H1 (cell line): ENCODE measurements at regions not wholly inside any gene's neighbourhood (a gene's known extent, or its start where the extent isn't known, plus 50 kb on each side); places are given as distances from the start of the nearest gene placed in this dataset.

Experiments used
- CTCF ChIA-PET: fragments of 300-600 bp; sonication (Branson Sonifier 250); formaldehyde crosslinking; loops from one replicate; lab custom pipeline; 2021; ENCODE audit not compliant: partially characterized antibody; lab: Charles Lee
- POLR2A ChIA-PET: fragments of 300-600 bp; sonication (Branson Sonifier 250); formaldehyde crosslinking; loops from one replicate; lab custom pipeline; 2021; ENCODE audit warnings: inconsistent platforms; ENCODE audit not compliant: partially characterized antibody; lab: Charles Lee
- DNase-seq, 2 experiments: peaks; one replicate each; pipeline versions ENCODE4 v3.0.0 to v3.0.0-alpha.2; 2010 to 2022; ENCODE audit warnings: low spot score in 2 of 2, low read depth in 1 of 2, mixed read lengths in 1 of 2
- FAIRE-seq: peaks from 2 replicates; lab custom pipeline; 2011; peaks lifted over from hg19 to GRCh38; lab: Jason Lieb, UNC
- H2AFZ ChIP-seq: 2 replicates; pipeline ENCODE4 v1.8.1; 2012; ENCODE audit warnings: low read length, inconsistent platforms
- H2AK5ac ChIP-seq: 2 replicates; pipeline ENCODE4 v1.6.1; 2013; ENCODE audit warnings: low read depth, low read length
- H2BK120ac ChIP-seq: replicated peaks from 2 replicates; pipeline ENCODE3; 2013; ENCODE audit warnings: low read depth, low read length, inconsistent platforms
- H2BK12ac ChIP-seq: 2 replicates; pipeline ENCODE4 v1.6.1; 2013; ENCODE audit warnings: low read depth, low read length
- H2BK15ac ChIP-seq: 2 replicates; pipeline ENCODE4 v1.6.1; 2013; ENCODE audit warnings: low read length
- H2BK20ac ChIP-seq: 2 replicates; pipeline ENCODE4 v1.6.1; 2013; ENCODE audit warnings: low read length
- H2BK5ac ChIP-seq: 2 replicates; pipeline ENCODE4 v1.6.1; 2013; ENCODE audit warnings: low read depth, low read length
- H3K14ac ChIP-seq: 2 replicates; pipeline ENCODE4 v1.6.1; 2013; ENCODE audit warnings: inconsistent platforms; ENCODE audit not compliant: insufficient read length
- H3K18ac ChIP-seq: 2 replicates; pipeline ENCODE4 v1.6.1; 2013; ENCODE audit warnings: low read length; ENCODE audit errors: extremely low read depth
- H3K23ac ChIP-seq: 2 replicates; pipeline ENCODE4 v1.6.1; 2013; ENCODE audit warnings: inconsistent platforms; ENCODE audit not compliant: insufficient read length
- H3K23me2 ChIP-seq: 2 replicates; pipeline ENCODE4 v1.6.1; 2013; ENCODE audit warnings: low read depth, low read length
- H3K27ac ChIP-seq: 2 replicates; pipeline ENCODE4 v1.6.1; 2011; ENCODE audit warnings: low read depth, low read length, inconsistent platforms
- H3K27me3 ChIP-seq, 4 experiments: replicated peaks in 1 of 4; 1 replicate in 1 of 4; 2 replicates in 3 of 4; pipeline versions ENCODE4 v1.6.1 to v1.8.1; 2011 to 2013; ENCODE audit warnings: low read length in 3 of 4, mild to moderate bottlenecking in 3 of 4, inconsistent platforms in 2 of 4, mixed read lengths in 2 of 4, moderate library complexity in 1 of 4; ENCODE audit not compliant: control insufficient read depth in 3 of 4, insufficient read depth in 3 of 4; ENCODE audit errors: extremely low read depth in 1 of 4
- H3K36me3 ChIP-seq, 4 experiments: 2 replicates each; pipeline versions ENCODE4 v1.6.1 to v1.8.1; 2011 to 2013; ENCODE audit warnings: mild to moderate bottlenecking in 4 of 4, low read length in 3 of 4, moderate library complexity in 2 of 4, control low read depth in 1 of 4, inconsistent platforms in 1 of 4; ENCODE audit not compliant: insufficient read depth in 4 of 4, control insufficient read depth in 2 of 4
- H3K4ac ChIP-seq: replicated peaks from 2 replicates; pipeline ENCODE3; 2013; ENCODE audit warnings: low read length, low read depth, mixed read lengths, inconsistent platforms; ENCODE audit not compliant: insufficient read length
- H3K4me1 ChIP-seq, 4 experiments: replicated peaks in 1 of 4; 1 replicate in 1 of 4; 2 replicates in 3 of 4; pipeline versions ENCODE4 v1.6.1 to v1.8.1; 2011 to 2013; ENCODE audit warnings: low read length in 3 of 4, inconsistent platforms in 2 of 4, mixed read lengths in 1 of 4; ENCODE audit not compliant: insufficient read depth in 4 of 4, control insufficient read depth in 3 of 4
- H3K4me2 ChIP-seq, 2 experiments: 2 replicates each; pipeline versions ENCODE4 v1.6.1 to v1.8.1; 2011 to 2013; ENCODE audit warnings: low read depth in 2 of 2, low read length in 2 of 2, control low read depth in 1 of 2, inconsistent platforms in 1 of 2, mild to moderate bottlenecking in 1 of 2; ENCODE audit not compliant: insufficient read depth in 1 of 2
- H3K4me3 ChIP-seq, 4 experiments: fragments of 200-600, 300-600 bp in 1 of 4; sonication (generic), shearing (Covaris generic), sonication (Bioruptor Twin) in 1 of 4; 2 replicates each; pipeline versions ENCODE4 v1.5.1 to v1.8.1; 2011 to 2016; ENCODE audit warnings: low read length in 4 of 4, low read depth in 3 of 4, control low read depth in 2 of 4, inconsistent platforms in 2 of 4, mild to moderate bottlenecking in 2 of 4, mixed read lengths in 1 of 4, moderate library complexity in 1 of 4; ENCODE audit not compliant: insufficient read depth in 2 of 4; ENCODE audit errors: extremely low read depth in 1 of 4
- H3K56ac ChIP-seq: replicated peaks from 2 replicates; pipeline ENCODE3; 2013; ENCODE audit warnings: low read depth, mild to moderate bottlenecking, mixed read lengths, low read length, inconsistent platforms; ENCODE audit not compliant: insufficient read length
- H3K79me1 ChIP-seq: 2 replicates; pipeline ENCODE4 v1.6.1; 2013; ENCODE audit warnings: low read depth, low read length, control low read depth
- H3K79me2 ChIP-seq, 2 experiments: 2 replicates each; pipeline versions ENCODE4 v1.6.1 to v1.8.1; 2012 to 2013; ENCODE audit warnings: low read length in 2 of 2, mild to moderate bottlenecking in 2 of 2, inconsistent platforms in 1 of 2; ENCODE audit not compliant: insufficient read depth in 2 of 2, control insufficient read depth in 1 of 2
- H3K9ac ChIP-seq, 4 experiments: replicated peaks in 1 of 4; 1 replicate in 1 of 4; 2 replicates in 3 of 4; pipeline versions ENCODE4 v1.6.1 to v1.8.1; 2011 to 2013; ENCODE audit warnings: low read depth in 3 of 4, low read length in 3 of 4, control low read depth in 2 of 4, mild to moderate bottlenecking in 2 of 4, moderate library complexity in 2 of 4, inconsistent platforms in 1 of 4; ENCODE audit errors: extremely low read depth in 1 of 4
- H3K9me3 ChIP-seq, 2 experiments: 2 replicates each; pipeline versions ENCODE4 v1.6.1 to v1.8.1; 2012 to 2013; ENCODE audit warnings: mild to moderate bottlenecking in 2 of 2, moderate library complexity in 2 of 2, control low read depth in 1 of 2, inconsistent platforms in 1 of 2, low read depth in 1 of 2, low read length in 1 of 2, mixed read lengths in 1 of 2; ENCODE audit not compliant: insufficient read depth in 2 of 2
- H4K20me1 ChIP-seq, 2 experiments: replicated peaks in 1 of 2; 2 replicates each; pipeline versions ENCODE3 to v1.8.1; 2011 to 2013; ENCODE audit warnings: inconsistent platforms in 2 of 2, low read length in 2 of 2, mild to moderate bottlenecking in 1 of 2; ENCODE audit not compliant: insufficient read depth in 2 of 2, control insufficient read depth in 1 of 2
- H4K5ac ChIP-seq: 2 replicates; pipeline ENCODE4 v1.6.1; 2013; ENCODE audit warnings: low read length, low read depth, mixed read lengths, inconsistent platforms; ENCODE audit not compliant: insufficient read length
- H4K8ac ChIP-seq: 2 replicates; pipeline ENCODE4 v1.8.0; 2013; ENCODE audit warnings: mild to moderate bottlenecking, moderate library complexity, low read length, inconsistent platforms; ENCODE audit not compliant: insufficient read depth; ENCODE audit errors: extremely low read depth
- H4K91ac ChIP-seq: replicated peaks from 2 replicates; pipeline ENCODE3; 2013; ENCODE audit warnings: low read length, mixed read lengths, inconsistent platforms; ENCODE audit not compliant: insufficient read length
- BACH1 ChIP-seq: IDR thresholded peaks from 2 replicates; pipeline ENCODE4 v1.6.1; 2012; ENCODE audit warnings: low read length, improper control_type of control experiment
- CHD1 ChIP-seq: IDR thresholded peaks from 2 replicates; pipeline ENCODE4 v1.6.1; 2012; ENCODE audit warnings: low read depth, low read length, improper control_type of control experiment
- CHD2 ChIP-seq: IDR thresholded peaks from 2 replicates; pipeline ENCODE4 v1.6.1; 2012; ENCODE audit warnings: low read length, improper control_type of control experiment
- E2F6 ChIP-seq: IDR thresholded peaks from 2 replicates; pipeline ENCODE4 v1.6.1; 2012; ENCODE audit warnings: inconsistent platforms
- GTF2F1 ChIP-seq: IDR thresholded peaks from 2 replicates; pipeline ENCODE4 v1.6.1; 2012; ENCODE audit warnings: low read depth, low read length, improper control_type of control experiment, borderline replicate concordance
- HDAC6 ChIP-seq: IDR thresholded peaks from one replicate; pipeline ENCODE4 v1.7.1; 2012; ENCODE audit warnings: low read depth, mild to moderate bottlenecking, inconsistent platforms, low read length, moderate library complexity
- NRF1 ChIP-seq: IDR thresholded peaks from 2 replicates; pipeline ENCODE4 v1.6.1; 2011; ENCODE audit warnings: mild to moderate bottlenecking, low read depth, low read length, improper control_type of control experiment
- POLR2A ChIP-seq, 2 experiments: IDR thresholded peaks; 1 replicate in 1 of 2; 2 replicates in 1 of 2; pipeline ENCODE4 v1.6.1; 2011; ENCODE audit warnings: low read depth in 2 of 2, low read length in 2 of 2, mild to moderate bottlenecking in 2 of 2; ENCODE audit errors: control extremely low read depth in 1 of 2
- SIRT6 ChIP-seq: IDR thresholded peaks from one replicate; pipeline ENCODE4 v1.7.1; 2012; ENCODE audit warnings: low read length, inconsistent platforms
- SP1 ChIP-seq: IDR thresholded peaks from 2 replicates; pipeline ENCODE4 v1.6.1; 2011; ENCODE audit warnings: low read depth, low read length
- TBP ChIP-seq: IDR thresholded peaks from 2 replicates; pipeline ENCODE4 v1.6.1; 2011; ENCODE audit warnings: low read depth, low read length, improper control_type of control experiment
- USF2 ChIP-seq: IDR thresholded peaks from 2 replicates; pipeline ENCODE4 v1.6.1; 2011; ENCODE audit warnings: low read length, improper control_type of control experiment
- WGBS, 2 experiments: shearing (Covaris generic) in 1 of 2; methylation state at CpG; one replicate each; pipeline versions ENCODE4 v1.1.6 to v1.1.7; 2013 to 2015; ENCODE audit warnings: low lambda C conversion rate in 2 of 2, mixed read lengths in 2 of 2, inconsistent platforms in 1 of 2, low coverage in 1 of 2, missing lambda C conversion rate in 1 of 2; ENCODE audit not compliant: insufficient replicate concordance in 2 of 2, insufficient coverage in 1 of 2, insufficient read length in 1 of 2; ENCODE audit errors: extremely low coverage in 1 of 2, missing lambda C conversion rate in 1 of 2; 5-methylcytosine and 5-hydroxymethylcytosine counted together
- TF ChIP-seq, protein P1 (sequence below), 3 experiments: IDR thresholded peaks; 1 replicate in 2 of 3; 2 replicates in 1 of 3; pipeline versions ENCODE4 v1.5.1 to v1.6.1; 2011; ENCODE audit warnings: low read length in 3 of 3, mild to moderate bottlenecking in 3 of 3, inconsistent platforms in 2 of 3, low read depth in 1 of 3, moderate library complexity in 1 of 3; ENCODE audit not compliant: insufficient read depth in 1 of 3; ENCODE audit errors: control extremely low read depth in 1 of 3

DNA sequence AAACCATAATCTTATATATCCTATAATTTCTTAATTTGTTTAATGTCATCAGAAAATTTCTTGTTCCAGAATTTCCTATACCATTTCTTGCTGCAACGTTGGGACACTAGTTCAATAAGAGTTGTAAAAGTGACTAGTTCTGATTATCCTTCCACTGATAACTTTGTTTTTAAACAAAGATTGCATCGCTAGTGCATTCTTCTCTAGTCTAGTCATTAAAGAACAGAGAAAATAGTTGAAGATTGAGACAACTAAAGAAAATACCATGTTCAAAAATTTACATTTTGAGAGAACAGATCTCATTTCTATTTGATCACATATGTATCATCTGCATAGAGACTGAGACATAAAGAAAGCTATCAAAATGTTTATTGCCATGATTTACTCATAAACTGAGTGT is 1888.2 kb downstream of the EFNA5 start:
- 94% methylated on average over 2 of the region's 2 CpGs; no CpG with 5 or more reads in 1 of the 2 experiments for whole genome bisulfite sequencing, 2 experiments
- Histone ChIP-seq H3K79me1 (no peaks in the 10 kb centered on the region), H3K4me1 (no peaks in the 10 kb centered on the region), H4K20me1 (no peaks in the 10 kb centered on the region), H3K9ac (no peak overlapping the region), H4K8ac (no peak overlapping the region), H2AK5ac (no peak overlapping the region), H3K27ac (no peak overlapping the region), H3K4ac (no peak overlapping the region), H3K9me3 (no peaks in the 10 kb centered on the region), H3K23ac (no peak overlapping the region), H2BK12ac (no peak overlapping the region), H3K4me3 (no peak overlapping the region), H3K36me3 (no peaks in the 10 kb centered on the region), H3K18ac (no peak overlapping the region), H4K91ac (no peak overlapping the region), H3K27me3 (no peaks in the 10 kb centered on the region), H3K79me2 (no peaks in the 10 kb centered on the region), H3K4me2 (no peak overlapping the region), H3K56ac (no peak overlapping the region), H4K5ac (no peak overlapping the region), H2BK15ac (no peak overlapping the region), H2BK20ac (no peak overlapping the region), H2AFZ (no peak overlapping the region), H3K23me2 (no peaks in the 10 kb centered on the region), H2BK120ac (no peak overlapping the region), H2BK5ac (no peak overlapping the region), H3K14ac (no peak overlapping the region)
- FAIRE-seq (no peak), DNase-seq (no peak)
- POLR2A ChIA-PET, result no interaction called here
- CTCF ChIA-PET, result no interaction called here
- TF ChIP-seq CHD2, result no peak
- TF ChIP-seq SP1, result no peak
- TF ChIP-seq TBP, result no peak
- TF ChIP-seq HDAC6, result no peak
- TF ChIP-seq POLR2A (IDR thresholded peaks at IDR 0.05; ENCODE audit: control extremely low read depth in 1 of 2, low read depth in 2 of 2, low read length in 2 of 2), result no peak
- TF ChIP-seq CHD1, result no peak
- TF ChIP-seq, protein P1, sequence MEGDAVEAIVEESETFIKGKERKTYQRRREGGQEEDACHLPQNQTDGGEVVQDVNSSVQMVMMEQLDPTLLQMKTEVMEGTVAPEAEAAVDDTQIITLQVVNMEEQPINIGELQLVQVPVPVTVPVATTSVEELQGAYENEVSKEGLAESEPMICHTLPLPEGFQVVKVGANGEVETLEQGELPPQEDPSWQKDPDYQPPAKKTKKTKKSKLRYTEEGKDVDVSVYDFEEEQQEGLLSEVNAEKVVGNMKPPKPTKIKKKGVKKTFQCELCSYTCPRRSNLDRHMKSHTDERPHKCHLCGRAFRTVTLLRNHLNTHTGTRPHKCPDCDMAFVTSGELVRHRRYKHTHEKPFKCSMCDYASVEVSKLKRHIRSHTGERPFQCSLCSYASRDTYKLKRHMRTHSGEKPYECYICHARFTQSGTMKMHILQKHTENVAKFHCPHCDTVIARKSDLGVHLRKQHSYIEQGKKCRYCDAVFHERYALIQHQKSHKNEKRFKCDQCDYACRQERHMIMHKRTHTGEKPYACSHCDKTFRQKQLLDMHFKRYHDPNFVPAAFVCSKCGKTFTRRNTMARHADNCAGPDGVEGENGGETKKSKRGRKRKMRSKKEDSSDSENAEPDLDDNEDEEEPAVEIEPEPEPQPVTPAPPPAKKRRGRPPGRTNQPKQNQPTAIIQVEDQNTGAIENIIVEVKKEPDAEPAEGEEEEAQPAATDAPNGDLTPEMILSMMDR (IDR thresholded peaks at IDR 0.05; ENCODE audit: control extremely low read depth in 1 of 3, insufficient read depth in 1 of 3, low read depth in 1 of 3, low read length in 3 of 3), result no peak
- no peak for TF ChIP-seq SIRT6
- TF ChIP-seq E2F6, result no peak
- no peak for TF ChIP-seq BACH1
- TF ChIP-seq USF2, result no peak
- no peak for TF ChIP-seq NRF1
- TF ChIP-seq GTF2F1, result no peak
